ENCODE measurements at regions not wholly inside any gene's neighbourhood (a gene's known extent, or its start where the extent isn't known, plus 50 kb on each side); places are given as distances from the start of the nearest gene placed in this dataset.

GRCh38 chr14:100664231-100664630 lies 62.5 kb upstream of the DLK1 start:
- H3K4me3 ChIP-seq (ENCODE audit: low read depth, low read length): no peak overlapping the region
- peaks cover 19% of the 10 kb centered on the region for H3K27me3 ChIP-seq (ENCODE audit: control insufficient read depth, insufficient read depth, low read length)
- no peaks in the 10 kb centered on the region for H3K36me3 ChIP-seq (ENCODE audit: control insufficient read depth, insufficient read depth, low read length)
- DNase-seq (ENCODE audit: low read depth): no peak
- FAIRE-seq: no peak
- TF ChIP-seq CTCF (IDR thresholded peaks at IDR 0.05; ENCODE audit: insufficient read depth, low read length, severe bottlenecking): no peak

GRCh38 chr14:100664841-100665510 lies 61.7 kb upstream of the DLK1 start:
- no peaks in the 10 kb centered on the region for H3K36me3 ChIP-seq (ENCODE audit: control insufficient read depth, insufficient read depth, low read length)
- no peak for FAIRE-seq
- no peak for DNase-seq (ENCODE audit: low read depth)
- H3K4me3 ChIP-seq (ENCODE audit: low read depth, low read length): no peak overlapping the region
- peaks cover 22% of the 10 kb centered on the region for H3K27me3 ChIP-seq (ENCODE audit: control insufficient read depth, insufficient read depth, low read length)
- no peak for TF ChIP-seq CTCF (IDR thresholded peaks at IDR 0.05; ENCODE audit: insufficient read depth, low read length, severe bottlenecking)

- no peak for FAIRE-seq
- DNase-seq (ENCODE audit: low read depth): peak; percentile 43
- no peak overlapping the region for H3K4me3 ChIP-seq (ENCODE audit: low read depth, low read length)
- H3K27me3 ChIP-seq (ENCODE audit: control insufficient read depth, insufficient read depth, low read length): peaks cover 28% of the 10 kb centered on the region
- TF ChIP-seq CTCF (IDR thresholded peaks at IDR 0.05; ENCODE audit: insufficient read depth, low read length, severe bottlenecking): no peak
- H3K36me3 ChIP-seq (ENCODE audit: control insufficient read depth, insufficient read depth, low read length): no peaks in the 10 kb centered on the region
Measured at GRCh38 chr14:100665511-100666032, 61.1 kb upstream of the DLK1 start.

- TF ChIP-seq CTCF (IDR thresholded peaks at IDR 0.05; ENCODE audit: insufficient read depth, low read length, severe bottlenecking): no peak
- DNase-seq (ENCODE audit: low read depth): no peak
- H3K27me3 ChIP-seq (ENCODE audit: control insufficient read depth, insufficient read depth, low read length): peaks cover 32% of the 10 kb centered on the region
- no peaks in the 10 kb centered on the region for H3K36me3 ChIP-seq (ENCODE audit: control insufficient read depth, insufficient read depth, low read length)
- H3K4me3 ChIP-seq (ENCODE audit: low read depth, low read length): no peak overlapping the region
- FAIRE-seq: no peak
Measured at GRCh38 chr14:100666403-100666802, 60.3 kb upstream of the DLK1 start.

- FAIRE-seq: no peak
- TF ChIP-seq CTCF (IDR thresholded peaks at IDR 0.05; ENCODE audit: insufficient read depth, low read length, severe bottlenecking): no peak
- Histone ChIP-seq H3K36me3 (ENCODE audit: control insufficient read depth, insufficient read depth, low read length) (no peaks in the 10 kb centered on the region), H3K4me3 (ENCODE audit: low read depth, low read length) (no peak overlapping the region), H3K27me3 (ENCODE audit: control insufficient read depth, insufficient read depth, low read length) (peaks cover 35% of the 10 kb centered on the region)
- no peak for DNase-seq (ENCODE audit: low read depth)
Measured at GRCh38 chr14:100666851-100667250, 59.8 kb upstream of the DLK1 start.

GRCh38 chr14:100667656-100668055 lies 59.0 kb upstream of the DLK1 start:
- Histone ChIP-seq H3K27me3 (ENCODE audit: control insufficient read depth, insufficient read depth, low read length) (peaks cover 43% of the 10 kb centered on the region), H3K4me3 (ENCODE audit: low read depth, low read length) (no peak overlapping the region), H3K36me3 (ENCODE audit: control insufficient read depth, insufficient read depth, low read length) (no peaks in the 10 kb centered on the region)
- DNase-seq (ENCODE audit: low read depth) (no peak), FAIRE-seq (no peak)
- no peak for TF ChIP-seq CTCF (IDR thresholded peaks at IDR 0.05; ENCODE audit: insufficient read depth, low read length, severe bottlenecking)

Measured in bronchial epithelial cell (primary cell).